GM23338 (cell line): ENCODE measurements at regions not wholly inside any gene's neighbourhood (a gene's known extent, or its start where the extent isn't known, plus 50 kb on each side); places are given as distances from the start of the nearest gene placed in this dataset.

Experiments
- ATAC-seq: fragments of 200-7000 bp; cut with Tn5 transposase; 3 replicates; pipeline ENCODE4 v1.9.1; 2020
- DNase-seq: peaks from one replicate; pipeline ENCODE4 v3.0.0-alpha.2; 2015; ENCODE audit warnings: low spot score
- H2AFZ ChIP-seq: fragments of 200-600 bp; sonication (generic); 2 replicates; pipeline ENCODE4 v1.8.0; 2016; ENCODE audit warnings: antibody characterized with exemption, mild to moderate bottlenecking, moderate library complexity
- H3F3A ChIP-seq: fragments of 200-600 bp; sonication (generic); replicated peaks from 2 replicates; pipeline ENCODE4 v1.8.0; 2017; ENCODE audit warnings: antibody characterized with exemption, mixed run types, low read depth
- H3K27ac ChIP-seq: fragments of 200-600 bp; sonication (generic); 2 replicates; pipeline ENCODE4 v1.6.1; 2016; ENCODE audit warnings: low read depth
- H3K27me3 ChIP-seq: fragments of 200-600 bp; sonication (generic); 2 replicates; pipeline ENCODE4 v1.8.0; 2016; ENCODE audit warnings: mild to moderate bottlenecking, mixed run types, moderate library complexity; ENCODE audit not compliant: insufficient read depth
- H3K36me3 ChIP-seq: fragments of 200-600 bp; sonication (generic); 2 replicates; pipeline ENCODE4 v1.8.0; 2016; ENCODE audit warnings: mild to moderate bottlenecking; ENCODE audit not compliant: insufficient read depth
- H3K4me1 ChIP-seq: fragments of 200-600 bp; sonication (generic); 2 replicates; pipeline ENCODE4 v1.8.0; 2016; ENCODE audit warnings: mild to moderate bottlenecking, moderate library complexity; ENCODE audit not compliant: insufficient read depth
- H3K4me2 ChIP-seq: fragments of 200-600 bp; sonication (generic); 2 replicates; pipeline ENCODE4 v1.7.1; 2017; ENCODE audit warnings: mixed run types
- H3K4me3 ChIP-seq: fragments of 200-600 bp; sonication (generic); 2 replicates; pipeline ENCODE4 v1.6.1; 2016; ENCODE audit warnings: mixed run types
- H3K79me2 ChIP-seq: fragments of 200-600 bp; sonication (generic); replicated peaks from 2 replicates; pipeline ENCODE4 v1.8.0; 2017; ENCODE audit warnings: mild to moderate bottlenecking; ENCODE audit not compliant: insufficient read depth
- H3K9me2 ChIP-seq: fragments of 200-600 bp; sonication (generic); 2 replicates; pipeline ENCODE4 v1.8.0; 2017; ENCODE audit not compliant: insufficient read depth
- H4K20me1 ChIP-seq: fragments of 200-600 bp; sonication (generic); replicated peaks from 2 replicates; pipeline ENCODE4 v1.8.0; 2017; ENCODE audit warnings: mild to moderate bottlenecking; ENCODE audit not compliant: insufficient read depth
- H3K27ac Mint-ChIP-seq: 2 replicates; pipeline ENCODE4 v1.8.0; 2020; ENCODE audit warnings: inconsistent platforms, mild to moderate bottlenecking, moderate library complexity, mixed read lengths
- H3K27me3 Mint-ChIP-seq: 3 replicates; pipeline ENCODE4 v1.8.0; 2022; ENCODE audit warnings: low read depth, mild to moderate bottlenecking, moderate library complexity, mixed read lengths, inconsistent platforms; ENCODE audit not compliant: insufficient read depth, poor library complexity
- H3K36me3 Mint-ChIP-seq: 3 replicates; pipeline ENCODE4 v1.8.0; 2021; ENCODE audit warnings: low read depth, mild to moderate bottlenecking, inconsistent platforms, moderate library complexity, mixed read lengths
- H3K4me1 Mint-ChIP-seq: 3 replicates; pipeline ENCODE4 v1.8.0; 2020; ENCODE audit warnings: mild to moderate bottlenecking, inconsistent platforms, mixed read lengths
- H3K4me3 Mint-ChIP-seq: 3 replicates; pipeline ENCODE4 v1.8.0; 2021; ENCODE audit warnings: moderate library complexity, mild to moderate bottlenecking, inconsistent platforms, mixed read lengths
- H3K9me3 Mint-ChIP-seq: 3 replicates; pipeline ENCODE4 v1.8.0; 2020; ENCODE audit warnings: moderate library complexity, mild to moderate bottlenecking, inconsistent platforms, mixed read lengths
- CTCF ChIP-seq, 2 experiments: fragments of 200-600 bp in 1 of 2; sonication (generic) in 1 of 2; conservative IDR thresholded peaks; 2 replicates each; pipeline versions ENCODE4 v1.5.1 to v1.6.1; 2016 to 2017; ENCODE audit warnings: antibody characterized with exemption in 2 of 2, low read depth in 2 of 2, mild to moderate bottlenecking in 2 of 2, moderate library complexity in 1 of 2
- EZH2 ChIP-seq: fragments of 200-600 bp; sonication (generic); IDR thresholded peaks from one replicate; pipeline ENCODE4 v1.8.0; 2017; ENCODE audit warnings: antibody characterized with exemption, mild to moderate bottlenecking, low read depth; ENCODE audit not compliant: unreplicated experiment
- STAT1 ChIP-seq: IDR thresholded peaks from one replicate; pipeline ENCODE4 v1.6.1; 2016; ENCODE audit warnings: antibody characterized with exemption; ENCODE audit not compliant: unreplicated experiment
- ZNF114 ChIP-seq: fragments of 250-450 bp; sonication (Bioruptor Pico); IDR thresholded peaks from 2 replicates; pipeline ENCODE4 v1.5.0; 2020; ENCODE audit warnings: mild to moderate bottlenecking, moderate library complexity
- ZNF462 ChIP-seq: fragments of 250-450 bp; sonication (Bioruptor Pico); IDR thresholded peaks from 2 replicates; pipeline ENCODE4 v1.5.0; 2020; ENCODE audit warnings: mild to moderate bottlenecking, moderate library complexity
- TF ChIP-seq, protein P1 (sequence below): IDR thresholded peaks from one replicate; pipeline ENCODE4 v1.6.1; 2018; ENCODE audit warnings: antibody characterized with exemption; ENCODE audit not compliant: unreplicated experiment

DNA sequence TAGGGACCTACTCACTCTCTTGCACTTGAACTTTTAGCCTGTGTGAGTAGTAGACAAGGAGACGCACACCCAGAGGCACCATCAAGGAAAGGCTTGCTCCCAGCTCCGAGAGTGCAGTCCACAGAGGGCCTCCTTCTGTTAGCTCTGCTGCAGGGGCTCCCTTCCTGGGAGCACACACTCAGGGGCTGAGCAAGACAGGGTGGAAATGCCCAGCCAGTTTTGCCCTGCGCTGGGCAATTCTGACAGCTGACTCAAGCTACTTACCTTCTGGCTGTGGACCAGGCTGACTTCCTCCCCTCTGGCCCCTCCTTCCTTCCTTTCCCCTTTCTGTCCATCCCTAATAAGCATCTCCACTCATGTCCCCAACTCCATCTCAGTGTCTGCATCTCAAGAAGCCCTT, 449.1 kb downstream of the PTPRU start:
- no peaks in the 10 kb centered on the region for H3K79me2 ChIP-seq
- Mint-ChIP-seq H3K36me3 (no peaks in the 10 kb centered on the region), H3K27me3 (no peaks in the 10 kb centered on the region), H3K9me3 (peaks cover 5% of the 10 kb centered on the region; the same call in 1 of the 3 replicates), H3K27ac (no peak overlapping the region), H3K4me3 (no peak overlapping the region), H3K4me1 (peaks cover 13% of the 10 kb centered on the region)
- H3K4me3 ChIP-seq = no peak overlapping the region
- TF ChIP-seq STAT1 = no peak
- TF ChIP-seq, protein P1, sequence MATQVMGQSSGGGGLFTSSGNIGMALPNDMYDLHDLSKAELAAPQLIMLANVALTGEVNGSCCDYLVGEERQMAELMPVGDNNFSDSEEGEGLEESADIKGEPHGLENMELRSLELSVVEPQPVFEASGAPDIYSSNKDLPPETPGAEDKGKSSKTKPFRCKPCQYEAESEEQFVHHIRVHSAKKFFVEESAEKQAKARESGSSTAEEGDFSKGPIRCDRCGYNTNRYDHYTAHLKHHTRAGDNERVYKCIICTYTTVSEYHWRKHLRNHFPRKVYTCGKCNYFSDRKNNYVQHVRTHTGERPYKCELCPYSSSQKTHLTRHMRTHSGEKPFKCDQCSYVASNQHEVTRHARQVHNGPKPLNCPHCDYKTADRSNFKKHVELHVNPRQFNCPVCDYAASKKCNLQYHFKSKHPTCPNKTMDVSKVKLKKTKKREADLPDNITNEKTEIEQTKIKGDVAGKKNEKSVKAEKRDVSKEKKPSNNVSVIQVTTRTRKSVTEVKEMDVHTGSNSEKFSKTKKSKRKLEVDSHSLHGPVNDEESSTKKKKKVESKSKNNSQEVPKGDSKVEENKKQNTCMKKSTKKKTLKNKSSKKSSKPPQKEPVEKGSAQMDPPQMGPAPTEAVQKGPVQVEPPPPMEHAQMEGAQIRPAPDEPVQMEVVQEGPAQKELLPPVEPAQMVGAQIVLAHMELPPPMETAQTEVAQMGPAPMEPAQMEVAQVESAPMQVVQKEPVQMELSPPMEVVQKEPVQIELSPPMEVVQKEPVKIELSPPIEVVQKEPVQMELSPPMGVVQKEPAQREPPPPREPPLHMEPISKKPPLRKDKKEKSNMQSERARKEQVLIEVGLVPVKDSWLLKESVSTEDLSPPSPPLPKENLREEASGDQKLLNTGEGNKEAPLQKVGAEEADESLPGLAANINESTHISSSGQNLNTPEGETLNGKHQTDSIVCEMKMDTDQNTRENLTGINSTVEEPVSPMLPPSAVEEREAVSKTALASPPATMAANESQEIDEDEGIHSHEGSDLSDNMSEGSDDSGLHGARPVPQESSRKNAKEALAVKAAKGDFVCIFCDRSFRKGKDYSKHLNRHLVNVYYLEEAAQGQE = no peak
- DNase-seq (no peak), ATAC-seq (no peak)
- no peaks in the 10 kb centered on the region for H3K36me3 ChIP-seq
- H3F3A ChIP-seq = no peaks in the 10 kb centered on the region
- H2AFZ ChIP-seq = no peak overlapping the region
- no peaks in the 10 kb centered on the region for H4K20me1 ChIP-seq
- H3K4me1 ChIP-seq = peaks cover 7% of the 10 kb centered on the region
- no peak overlapping the region for H3K27ac ChIP-seq
- no peaks in the 10 kb centered on the region for H3K27me3 ChIP-seq
- no peak overlapping the region for H3K4me2 ChIP-seq
- H3K9me2 ChIP-seq = no peaks in the 10 kb centered on the region

- Histone ChIP-seq H3K4me1 (peaks cover 7% of the 10 kb centered on the region), H3K4me2 (no peak overlapping the region), H3K27me3 (no peaks in the 10 kb centered on the region), H3K27ac (no peak overlapping the region), H3K9me2 (no peaks in the 10 kb centered on the region), H3K4me3 (no peak overlapping the region), H4K20me1 (no peaks in the 10 kb centered on the region), H3K36me3 (no peaks in the 10 kb centered on the region), H2AFZ (no peak overlapping the region), H3K79me2 (no peaks in the 10 kb centered on the region), H3F3A (no peaks in the 10 kb centered on the region)
- no peak overlapping the region for H3K4me3 Mint-ChIP-seq
- no peak for ATAC-seq
- H3K4me1 Mint-ChIP-seq = peaks cover 13% of the 10 kb centered on the region
- DNase-seq = no peak
- H3K36me3 Mint-ChIP-seq = 0 out of 3 replicates have a peak, but pooled peaks cover 4% of the 10 kb centered on the region
- peaks cover 14% of the 10 kb centered on the region; the same call in 2 of the 3 replicates for H3K9me3 Mint-ChIP-seq
- H3K27ac Mint-ChIP-seq = no peak overlapping the region
- no peaks in the 10 kb centered on the region for H3K27me3 Mint-ChIP-seq
- TF ChIP-seq CTCF (conservative IDR thresholded peaks at IDR 0.05; ENCODE audit: low read depth in 2 of 2) (no peak), ZNF114 (CRISPR knock-in tag) (no peak), EZH2 (no peak), ZNF462 (CRISPR knock-in tag) (no peak)
- TF ChIP-seq, protein P1 = no peak
Observed at GRCh38 chr1:29684141-29684540, 447.8 kb downstream of the PTPRU start.
